H1 (cell line): ENCODE measurements at regions not wholly inside any gene's neighbourhood (a gene's known extent, or its start where the extent isn't known, plus 50 kb on each side); places are given as distances from the start of the nearest gene placed in this dataset.

ENCODE experiments used
- CTCF ChIA-PET: fragments of 300-600 bp; sonication (Branson Sonifier 250); formaldehyde crosslinking; loops from one replicate; lab custom pipeline; 2021; ENCODE audit not compliant: partially characterized antibody; lab: Charles Lee
- POLR2A ChIA-PET: fragments of 300-600 bp; sonication (Branson Sonifier 250); formaldehyde crosslinking; loops from one replicate; lab custom pipeline; 2021; ENCODE audit warnings: inconsistent platforms; ENCODE audit not compliant: partially characterized antibody; lab: Charles Lee
- DNase-seq, 2 experiments: peaks; one replicate each; pipeline versions ENCODE4 v3.0.0 to v3.0.0-alpha.2; 2010 to 2022; ENCODE audit warnings: low spot score in 2 of 2, low read depth in 1 of 2, mixed read lengths in 1 of 2
- FAIRE-seq: peaks from 2 replicates; lab custom pipeline; 2011; peaks lifted over from hg19 to GRCh38; lab: Jason Lieb, UNC
- H2AFZ ChIP-seq: 2 replicates; pipeline ENCODE4 v1.8.1; 2012; ENCODE audit warnings: low read length, inconsistent platforms
- H2AK5ac ChIP-seq: 2 replicates; pipeline ENCODE4 v1.6.1; 2013; ENCODE audit warnings: low read depth, low read length
- H2BK120ac ChIP-seq: replicated peaks from 2 replicates; pipeline ENCODE3; 2013; ENCODE audit warnings: low read depth, low read length, inconsistent platforms
- H2BK12ac ChIP-seq: 2 replicates; pipeline ENCODE4 v1.6.1; 2013; ENCODE audit warnings: low read depth, low read length
- H2BK15ac ChIP-seq: 2 replicates; pipeline ENCODE4 v1.6.1; 2013; ENCODE audit warnings: low read length
- H2BK20ac ChIP-seq: 2 replicates; pipeline ENCODE4 v1.6.1; 2013; ENCODE audit warnings: low read length
- H2BK5ac ChIP-seq: 2 replicates; pipeline ENCODE4 v1.6.1; 2013; ENCODE audit warnings: low read depth, low read length
- H3K14ac ChIP-seq: 2 replicates; pipeline ENCODE4 v1.6.1; 2013; ENCODE audit warnings: inconsistent platforms; ENCODE audit not compliant: insufficient read length
- H3K18ac ChIP-seq: 2 replicates; pipeline ENCODE4 v1.6.1; 2013; ENCODE audit warnings: low read length; ENCODE audit errors: extremely low read depth
- H3K23ac ChIP-seq: 2 replicates; pipeline ENCODE4 v1.6.1; 2013; ENCODE audit warnings: inconsistent platforms; ENCODE audit not compliant: insufficient read length
- H3K23me2 ChIP-seq: 2 replicates; pipeline ENCODE4 v1.6.1; 2013; ENCODE audit warnings: low read depth, low read length
- H3K27ac ChIP-seq: 2 replicates; pipeline ENCODE4 v1.6.1; 2011; ENCODE audit warnings: low read depth, low read length, inconsistent platforms
- H3K27me3 ChIP-seq, 4 experiments: replicated peaks in 1 of 4; 1 replicate in 1 of 4; 2 replicates in 3 of 4; pipeline versions ENCODE4 v1.6.1 to v1.8.1; 2011 to 2013; ENCODE audit warnings: low read length in 3 of 4, mild to moderate bottlenecking in 3 of 4, inconsistent platforms in 2 of 4, mixed read lengths in 2 of 4, moderate library complexity in 1 of 4; ENCODE audit not compliant: control insufficient read depth in 3 of 4, insufficient read depth in 3 of 4; ENCODE audit errors: extremely low read depth in 1 of 4
- H3K36me3 ChIP-seq, 4 experiments: 2 replicates each; pipeline versions ENCODE4 v1.6.1 to v1.8.1; 2011 to 2013; ENCODE audit warnings: mild to moderate bottlenecking in 4 of 4, low read length in 3 of 4, moderate library complexity in 2 of 4, control low read depth in 1 of 4, inconsistent platforms in 1 of 4; ENCODE audit not compliant: insufficient read depth in 4 of 4, control insufficient read depth in 2 of 4
- H3K4ac ChIP-seq: replicated peaks from 2 replicates; pipeline ENCODE3; 2013; ENCODE audit warnings: low read length, low read depth, mixed read lengths, inconsistent platforms; ENCODE audit not compliant: insufficient read length
- H3K4me1 ChIP-seq, 4 experiments: replicated peaks in 1 of 4; 1 replicate in 1 of 4; 2 replicates in 3 of 4; pipeline versions ENCODE4 v1.6.1 to v1.8.1; 2011 to 2013; ENCODE audit warnings: low read length in 3 of 4, inconsistent platforms in 2 of 4, mixed read lengths in 1 of 4; ENCODE audit not compliant: insufficient read depth in 4 of 4, control insufficient read depth in 3 of 4
- H3K4me2 ChIP-seq, 2 experiments: 2 replicates each; pipeline versions ENCODE4 v1.6.1 to v1.8.1; 2011 to 2013; ENCODE audit warnings: low read depth in 2 of 2, low read length in 2 of 2, control low read depth in 1 of 2, inconsistent platforms in 1 of 2, mild to moderate bottlenecking in 1 of 2; ENCODE audit not compliant: insufficient read depth in 1 of 2
- H3K4me3 ChIP-seq, 4 experiments: fragments of 200-600, 300-600 bp in 1 of 4; sonication (generic), shearing (Covaris generic), sonication (Bioruptor Twin) in 1 of 4; 2 replicates each; pipeline versions ENCODE4 v1.5.1 to v1.8.1; 2011 to 2016; ENCODE audit warnings: low read length in 4 of 4, low read depth in 3 of 4, control low read depth in 2 of 4, inconsistent platforms in 2 of 4, mild to moderate bottlenecking in 2 of 4, mixed read lengths in 1 of 4, moderate library complexity in 1 of 4; ENCODE audit not compliant: insufficient read depth in 2 of 4; ENCODE audit errors: extremely low read depth in 1 of 4
- H3K56ac ChIP-seq: replicated peaks from 2 replicates; pipeline ENCODE3; 2013; ENCODE audit warnings: low read depth, mild to moderate bottlenecking, mixed read lengths, low read length, inconsistent platforms; ENCODE audit not compliant: insufficient read length
- H3K79me1 ChIP-seq: 2 replicates; pipeline ENCODE4 v1.6.1; 2013; ENCODE audit warnings: low read depth, low read length, control low read depth
- H3K79me2 ChIP-seq, 2 experiments: 2 replicates each; pipeline versions ENCODE4 v1.6.1 to v1.8.1; 2012 to 2013; ENCODE audit warnings: low read length in 2 of 2, mild to moderate bottlenecking in 2 of 2, inconsistent platforms in 1 of 2; ENCODE audit not compliant: insufficient read depth in 2 of 2, control insufficient read depth in 1 of 2
- H3K9ac ChIP-seq, 4 experiments: replicated peaks in 1 of 4; 1 replicate in 1 of 4; 2 replicates in 3 of 4; pipeline versions ENCODE4 v1.6.1 to v1.8.1; 2011 to 2013; ENCODE audit warnings: low read depth in 3 of 4, low read length in 3 of 4, control low read depth in 2 of 4, mild to moderate bottlenecking in 2 of 4, moderate library complexity in 2 of 4, inconsistent platforms in 1 of 4; ENCODE audit errors: extremely low read depth in 1 of 4
- H3K9me3 ChIP-seq, 2 experiments: 2 replicates each; pipeline versions ENCODE4 v1.6.1 to v1.8.1; 2012 to 2013; ENCODE audit warnings: mild to moderate bottlenecking in 2 of 2, moderate library complexity in 2 of 2, control low read depth in 1 of 2, inconsistent platforms in 1 of 2, low read depth in 1 of 2, low read length in 1 of 2, mixed read lengths in 1 of 2; ENCODE audit not compliant: insufficient read depth in 2 of 2
- H4K20me1 ChIP-seq, 2 experiments: replicated peaks in 1 of 2; 2 replicates each; pipeline versions ENCODE3 to v1.8.1; 2011 to 2013; ENCODE audit warnings: inconsistent platforms in 2 of 2, low read length in 2 of 2, mild to moderate bottlenecking in 1 of 2; ENCODE audit not compliant: insufficient read depth in 2 of 2, control insufficient read depth in 1 of 2
- H4K5ac ChIP-seq: 2 replicates; pipeline ENCODE4 v1.6.1; 2013; ENCODE audit warnings: low read length, low read depth, mixed read lengths, inconsistent platforms; ENCODE audit not compliant: insufficient read length
- H4K8ac ChIP-seq: 2 replicates; pipeline ENCODE4 v1.8.0; 2013; ENCODE audit warnings: mild to moderate bottlenecking, moderate library complexity, low read length, inconsistent platforms; ENCODE audit not compliant: insufficient read depth; ENCODE audit errors: extremely low read depth
- H4K91ac ChIP-seq: replicated peaks from 2 replicates; pipeline ENCODE3; 2013; ENCODE audit warnings: low read length, mixed read lengths, inconsistent platforms; ENCODE audit not compliant: insufficient read length
- BRCA1 ChIP-seq: IDR thresholded peaks from 2 replicates; pipeline ENCODE4 v1.6.1; 2012; ENCODE audit warnings: low read depth, low read length, improper control_type of control experiment
- CBX5 ChIP-seq: fragments of 300-800, 300-1000 bp; sonication (generic); IDR thresholded peaks from 2 replicates; pipeline ENCODE4 v1.7.1; 2016; ENCODE audit warnings: antibody characterized with exemption, low read length, low read depth
- CHD1 ChIP-seq: IDR thresholded peaks from 2 replicates; pipeline ENCODE4 v1.6.1; 2012; ENCODE audit warnings: low read depth, low read length, improper control_type of control experiment
- EGR1 ChIP-seq: IDR thresholded peaks from 2 replicates; pipeline ENCODE4 v1.6.1; 2011; ENCODE audit warnings: low read depth, low read length, borderline replicate concordance
- HDAC6 ChIP-seq: IDR thresholded peaks from one replicate; pipeline ENCODE4 v1.7.1; 2012; ENCODE audit warnings: low read depth, mild to moderate bottlenecking, inconsistent platforms, low read length, moderate library complexity
- JUN ChIP-seq: IDR thresholded peaks from 2 replicates; pipeline ENCODE4 v1.6.1; 2011; ENCODE audit warnings: low read depth, mild to moderate bottlenecking, improper control_type of control experiment, low read length
- KDM5A ChIP-seq: fragments of 200-600 bp; IDR thresholded peaks from 2 replicates; pipeline ENCODE4 v1.7.1; 2012; ENCODE audit warnings: mild to moderate bottlenecking, low read length, inconsistent platforms, mixed read lengths
- NANOG ChIP-seq: IDR thresholded peaks from 2 replicates; pipeline ENCODE4 v1.6.1; 2011; ENCODE audit warnings: low read length, low read depth, mild to moderate bottlenecking, inconsistent platforms; ENCODE audit not compliant: insufficient read depth, poor library complexity, severe bottlenecking
- SP4 ChIP-seq: IDR thresholded peaks from 2 replicates; pipeline ENCODE4 v1.6.1; 2012; ENCODE audit warnings: low read length, inconsistent platforms
- TCF12 ChIP-seq: IDR thresholded peaks from 2 replicates; pipeline ENCODE4 v1.6.1; 2011; ENCODE audit warnings: low read depth, mild to moderate bottlenecking, low read length
- TEAD4 ChIP-seq: IDR thresholded peaks from 2 replicates; pipeline ENCODE4 v1.6.1; 2012; ENCODE audit warnings: low read depth, low read length, inconsistent platforms, mixed read lengths
- YY1 ChIP-seq: IDR thresholded peaks from 2 replicates; pipeline ENCODE4 v1.6.1; 2011; ENCODE audit warnings: low read depth, mild to moderate bottlenecking, low read length
- WGBS, 2 experiments: shearing (Covaris generic) in 1 of 2; methylation state at CpG; one replicate each; pipeline versions ENCODE4 v1.1.6 to v1.1.7; 2013 to 2015; ENCODE audit warnings: low lambda C conversion rate in 2 of 2, mixed read lengths in 2 of 2, inconsistent platforms in 1 of 2, low coverage in 1 of 2, missing lambda C conversion rate in 1 of 2; ENCODE audit not compliant: insufficient replicate concordance in 2 of 2, insufficient coverage in 1 of 2, insufficient read length in 1 of 2; ENCODE audit errors: extremely low coverage in 1 of 2, missing lambda C conversion rate in 1 of 2; 5-methylcytosine and 5-hydroxymethylcytosine counted together
- TF ChIP-seq, protein P1 (sequence below): IDR thresholded peaks from 2 replicates; pipeline ENCODE4 v1.6.1; 2011; ENCODE audit warnings: low read length, improper control_type of control experiment

DNA sequence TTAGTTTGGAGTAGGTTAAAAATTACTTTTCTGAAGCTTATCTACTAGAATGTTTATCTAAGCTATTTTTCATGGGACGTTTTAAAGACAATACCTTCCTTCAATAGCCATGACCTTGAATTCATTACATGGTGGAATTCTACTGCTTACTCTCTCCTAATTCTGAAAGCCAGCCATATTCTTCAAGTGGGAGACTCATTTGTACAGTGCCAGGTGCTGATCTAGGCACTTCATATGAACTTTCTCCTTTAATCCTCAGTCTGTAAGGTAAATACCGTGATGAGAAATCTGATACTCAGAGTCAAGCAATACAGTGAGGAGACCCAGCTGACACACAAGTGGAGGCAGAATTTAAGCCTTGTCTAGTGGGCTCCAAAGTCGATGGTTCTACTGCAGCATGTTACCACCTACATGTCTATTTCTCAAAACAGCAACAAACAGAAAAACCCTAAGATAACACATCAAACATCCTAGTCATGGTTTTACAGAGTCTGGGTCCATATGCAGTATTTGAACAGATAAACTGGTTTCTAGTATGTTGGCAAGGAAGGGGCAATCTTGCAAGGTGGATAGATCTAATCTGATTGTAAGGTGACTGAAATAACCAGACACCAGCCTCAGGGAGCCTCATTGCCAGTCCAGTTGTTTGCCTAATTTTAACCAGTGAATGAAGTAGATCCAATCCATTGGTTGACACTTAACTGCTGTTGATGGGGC is 243.7 kb downstream of the PIK3R1 start:
- H3K79me1 ChIP-seq = no peaks in the 10 kb centered on the region
- no peak overlapping the region for H2AK5ac ChIP-seq
- H3K4ac ChIP-seq = no peak overlapping the region
- no peak overlapping the region for H3K27ac ChIP-seq
- no peak overlapping the region for H4K8ac ChIP-seq
- H3K14ac ChIP-seq = no peak overlapping the region
- H3K9me3 ChIP-seq = no peaks in the 10 kb centered on the region; a peak in 1 of 4 replicates
- DNase-seq = no peak
- H3K23me2 ChIP-seq = no peaks in the 10 kb centered on the region; the same call in 1 of the 2 replicates
- H3K27me3 ChIP-seq = no peaks in the 10 kb centered on the region
- no peak overlapping the region for H4K5ac ChIP-seq
- H3K4me3 ChIP-seq = no peak overlapping the region
- H4K91ac ChIP-seq = no peak overlapping the region
- no peak overlapping the region for H3K9ac ChIP-seq
- no peak overlapping the region for H3K23ac ChIP-seq
- H2BK15ac ChIP-seq = no peak overlapping the region
- peaks cover 0 to 6% (median 3%) of the 10 kb centered on the region in 4 experiments; a peak in 2 of 7 replicates for H3K4me1 ChIP-seq
- no peak for FAIRE-seq
- WGBS, 2 experiments = 94% methylated on average over 3 of the region's 3 CpGs; no CpG with 5 or more reads in 1 of the 2 experiments
- H3K18ac ChIP-seq = 0 out of 2 replicates have a peak overlapping the region, but pooled peaks have one; percentile 4
- no peak overlapping the region for H2BK5ac ChIP-seq
- POLR2A ChIA-PET = no interaction called here
- H2BK20ac ChIP-seq = no peak overlapping the region
- H3K4me2 ChIP-seq = no peak overlapping the region
- no peak overlapping the region for H2BK12ac ChIP-seq
- H3K79me2 ChIP-seq = no peaks in the 10 kb centered on the region
- H4K20me1 ChIP-seq = no peaks in the 10 kb centered on the region
- no peaks in the 10 kb centered on the region for H3K36me3 ChIP-seq
- no peak overlapping the region for H2BK120ac ChIP-seq
- H2AFZ ChIP-seq = no peak overlapping the region
- CTCF ChIA-PET = interaction anchor here (0.7 to 1.8 kb wide), 6 partner anchors 9 to 39 kb away, joined by 3 to 5 read pairs (median 3); no protein-coding TSS in a partner anchor
- H3K56ac ChIP-seq = no peak overlapping the region
- no peak for TF ChIP-seq TEAD4
- no peak for TF ChIP-seq NANOG
- TF ChIP-seq YY1 = no peak
- TF ChIP-seq CBX5 = no peak
- no peak for TF ChIP-seq JUN
- TF ChIP-seq BRCA1 = no peak
- TF ChIP-seq TCF12 = no peak
- no peak for TF ChIP-seq KDM5A
- TF ChIP-seq SP4 = no peak
- no peak for TF ChIP-seq EGR1
- TF ChIP-seq HDAC6 = no peak
- no peak for TF ChIP-seq CHD1
- TF ChIP-seq, protein P1, sequence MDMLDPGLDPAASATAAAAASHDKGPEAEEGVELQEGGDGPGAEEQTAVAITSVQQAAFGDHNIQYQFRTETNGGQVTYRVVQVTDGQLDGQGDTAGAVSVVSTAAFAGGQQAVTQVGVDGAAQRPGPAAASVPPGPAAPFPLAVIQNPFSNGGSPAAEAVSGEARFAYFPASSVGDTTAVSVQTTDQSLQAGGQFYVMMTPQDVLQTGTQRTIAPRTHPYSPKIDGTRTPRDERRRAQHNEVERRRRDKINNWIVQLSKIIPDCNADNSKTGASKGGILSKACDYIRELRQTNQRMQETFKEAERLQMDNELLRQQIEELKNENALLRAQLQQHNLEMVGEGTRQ = no peak
